ENCODE measurements at regions not wholly inside any gene's neighbourhood (a gene's known extent, or its start where the extent isn't known, plus 50 kb on each side); places are given as distances from the start of the nearest gene placed in this dataset.

GRCh38 chr5:74361406-74362358 lies 278.8 kb downstream of the ENC1 start:
- CTCF ChIA-PET, result interaction anchor here (0.9 to 1.2 kb wide), 2 partner anchors 24 to 460 kb away, joined by 3 read pairs; no protein-coding TSS in a partner anchor
- 52% methylated on average over 13 of the region's 13 CpGs for WGBS (ENCODE audit: insufficient coverage, insufficient replicate concordance, low lambda C conversion rate, missing lambda C conversion rate)
- no peaks in the 10 kb centered on the region for H3K36me3 ChIP-seq (ENCODE audit: control insufficient read depth in 2 of 2, insufficient read depth in 2 of 2, low read length in 1 of 2)
- no peak overlapping the region for H3K4me2 ChIP-seq (ENCODE audit: control insufficient read depth, insufficient read depth)
- RAD21 ChIA-PET (ENCODE audit: unreplicated experiment), result no interaction called here
- SMC1A ChIA-PET (ENCODE audit: uncharacterized antibody, unreplicated experiment), result no interaction called here
- H3K27ac ChIP-seq (ENCODE audit: control insufficient read depth, insufficient read depth), result no peak overlapping the region
- ATAC-seq (no peak), FAIRE-seq (no peak), DNase-seq (ENCODE audit: low read depth, low spot score) (no peak)
- H3K9ac ChIP-seq (ENCODE audit: control insufficient read depth, insufficient read depth, low read length), result no peak overlapping the region
- TF ChIP-seq SKIL (IDR thresholded peaks at IDR 0.05; ENCODE audit: low read depth, poor library complexity, severe bottlenecking), result no peak
- no peak for TF ChIP-seq NRF1 (conservative IDR thresholded peaks at IDR 0.05; ENCODE audit: low read depth, low read length)
- TF ChIP-seq CUX1 (IDR thresholded peaks at IDR 0.05; ENCODE audit: insufficient replicate concordance, low read depth, low read length), result no peak
- no peak for TF ChIP-seq RBBP5 (conservative IDR thresholded peaks at IDR 0.05)
- no peak for TF ChIP-seq GATAD2B (conservative IDR thresholded peaks at IDR 0.05; ENCODE audit: low read depth)
- no peak for TF ChIP-seq TAF1 (IDR thresholded peaks at IDR 0.05; ENCODE audit: borderline replicate concordance, low read depth, low read length)
- no peak for TF ChIP-seq ZZZ3 (IDR thresholded peaks at IDR 0.05; ENCODE audit: control insufficient read depth, insufficient read length, low read depth)
- no peak for TF ChIP-seq BRCA1 (IDR thresholded peaks at IDR 0.05; ENCODE audit: low read depth, low read length)
- TF ChIP-seq GABPA (IDR thresholded peaks at IDR 0.05; ENCODE audit: low read depth), result no peak
- no peak for TF ChIP-seq HCFC1 (IDR thresholded peaks at IDR 0.05; ENCODE audit: low read length)
- no peak for TF ChIP-seq POU2F2 (IDR thresholded peaks at IDR 0.05; ENCODE audit: borderline replicate concordance, low read depth, low read length)
- TF ChIP-seq MYB (IDR thresholded peaks at IDR 0.05; ENCODE audit: borderline replicate concordance, low read depth, low read length), result no peak
- TF ChIP-seq MYC (IDR thresholded peaks at IDR 0.05; ENCODE audit: insufficient read depth, insufficient read length, insufficient replicate concordance, low read length, severe bottlenecking), result no peak
- TF ChIP-seq ASH2L (IDR thresholded peaks at IDR 0.05; ENCODE audit: borderline replicate concordance, low read depth), result no peak
- no peak for TF ChIP-seq NBN (IDR thresholded peaks at IDR 0.05)
- TF ChIP-seq SREBF2 (IDR thresholded peaks at IDR 0.05; ENCODE audit: low read length), result no peak
- no peak for TF ChIP-seq BCL11A (IDR thresholded peaks at IDR 0.05; ENCODE audit: low read depth, low read length)
- H4K20me1 ChIP-seq (ENCODE audit: control insufficient read depth, insufficient read depth), result no peaks in the 10 kb centered on the region
- H3K9me3 ChIP-seq (replicated peaks; ENCODE audit: control insufficient read depth, insufficient read depth, low read length), result peaks cover 2% of the 10 kb centered on the region; the same call in 2 of the 3 replicates
- H3K27me3 ChIP-seq (replicated peaks in 1 of 2; ENCODE audit: control insufficient read depth in 2 of 2, insufficient read depth in 2 of 2, low read length in 1 of 2), result no peaks in the 10 kb centered on the region; a peak in 1 of 4 replicates
- no peaks in the 10 kb centered on the region for H3K4me1 ChIP-seq (ENCODE audit: control insufficient read depth, insufficient read depth, low read length)
- intact Hi-C loops (cut with micrococcal nuclease; ENCODE audit: unreplicated experiment) (no loop called here), in situ Hi-C loops (cut with MboI) (no loop called here)
- H3K4me3 ChIP-seq, result no peak overlapping the region
- no peak overlapping the region for H2AFZ ChIP-seq (ENCODE audit: control insufficient read depth, low read depth, low read length)
- no peaks in the 10 kb centered on the region for H3K79me2 ChIP-seq (ENCODE audit: control insufficient read depth, insufficient read depth, low read length)
- POLR2A ChIA-PET, result no interaction called here
- BruUV-seq (replicated peaks), result no TSS peak
